ENCODE measurements at regions not wholly inside any gene's neighbourhood (a gene's known extent, or its start where the extent isn't known, plus 50 kb on each side); places are given as distances from the start of the nearest gene placed in this dataset.

DNA sequence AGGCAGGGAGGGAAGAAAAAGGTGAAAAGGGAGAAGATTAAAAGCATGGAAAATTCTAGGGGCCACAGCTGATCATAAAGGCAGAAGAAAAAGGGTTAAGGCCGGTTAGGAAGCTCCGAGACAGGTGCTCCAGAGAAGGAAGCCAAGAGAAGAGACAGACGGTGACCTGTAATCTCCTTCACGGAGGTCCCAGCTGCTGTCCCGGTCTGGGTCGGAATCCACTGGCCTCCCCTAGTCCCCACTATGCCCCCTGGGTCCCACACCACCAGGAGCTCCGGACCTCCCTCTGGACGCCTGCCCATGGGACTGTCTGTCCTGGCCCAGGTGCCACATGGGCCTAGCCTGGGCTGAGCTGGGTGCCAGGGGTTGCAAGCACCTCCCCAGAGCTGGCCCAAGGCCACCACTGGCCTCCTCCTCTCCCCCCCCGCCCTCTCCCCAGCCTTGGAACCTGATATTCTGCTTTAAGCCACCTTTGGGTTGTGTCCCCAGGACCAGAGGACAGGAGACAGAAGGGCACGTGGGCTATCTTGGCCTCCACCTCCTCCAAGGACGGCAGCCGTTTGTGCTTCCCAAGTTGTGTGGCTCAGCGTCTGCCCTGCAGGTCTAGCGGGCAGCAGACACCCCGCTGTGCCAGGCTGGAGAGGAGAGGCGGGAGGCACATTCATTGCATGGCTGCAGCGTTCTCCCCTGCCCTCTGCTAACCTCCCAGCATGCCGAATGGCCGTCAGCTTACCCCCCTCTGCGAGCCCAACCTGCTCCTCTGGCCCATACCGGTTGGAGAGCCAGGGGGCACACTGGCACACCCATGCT, 102.4 kb downstream of the ENGASE start:
- Histone ChIP-seq H3K4me2 (no peak overlapping the region), H3K9me3 (no peaks in the 10 kb centered on the region), H3K4me3 (no peak overlapping the region), H3K4me1 (peaks cover 11% of the 10 kb centered on the region; the same call in 1 of the 3 replicates), H3K27ac (no peak overlapping the region)
- no peak for DNase-seq (ENCODE audit: low read depth in 1 of 2, low spot score in 1 of 2)
- CTCF ChIA-PET = interaction anchor here (0.9 to 13.2 kb wide), 5 partner anchors 11 to 215 kb away, joined by 3 to 125 read pairs (median 10); no protein-coding TSS in a partner anchor
- FAIRE-seq = no peak
- POLR2A ChIA-PET = no interaction called here
- no peak for TF ChIP-seq MAZ (IDR thresholded peaks at IDR 0.05; ENCODE audit: borderline replicate concordance, low read depth, low read length)
- no peak for TF ChIP-seq SREBF2 (IDR thresholded peaks at IDR 0.05)
- TF ChIP-seq GATA3 (IDR thresholded peaks at IDR 0.05; ENCODE audit: borderline replicate concordance) = no peak
- TF ChIP-seq, protein P1, sequence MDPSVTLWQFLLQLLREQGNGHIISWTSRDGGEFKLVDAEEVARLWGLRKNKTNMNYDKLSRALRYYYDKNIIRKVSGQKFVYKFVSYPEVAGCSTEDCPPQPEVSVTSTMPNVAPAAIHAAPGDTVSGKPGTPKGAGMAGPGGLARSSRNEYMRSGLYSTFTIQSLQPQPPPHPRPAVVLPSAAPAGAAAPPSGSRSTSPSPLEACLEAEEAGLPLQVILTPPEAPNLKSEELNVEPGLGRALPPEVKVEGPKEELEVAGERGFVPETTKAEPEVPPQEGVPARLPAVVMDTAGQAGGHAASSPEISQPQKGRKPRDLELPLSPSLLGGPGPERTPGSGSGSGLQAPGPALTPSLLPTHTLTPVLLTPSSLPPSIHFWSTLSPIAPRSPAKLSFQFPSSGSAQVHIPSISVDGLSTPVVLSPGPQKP (IDR thresholded peaks at IDR 0.05; ENCODE audit: low read depth, low read length) = no peak
- no peak for TF ChIP-seq JUN (IDR thresholded peaks at IDR 0.05)
- TF ChIP-seq MAFK (IDR thresholded peaks at IDR 0.05; ENCODE audit: partially characterized antibody) = no peak
- no peak for TF ChIP-seq SMC3 (IDR thresholded peaks at IDR 0.05)
- no peak for TF ChIP-seq NPAS2 (CRISPR knock-in tag; IDR thresholded peaks at IDR 0.05; ENCODE audit: borderline replicate concordance)
- TF ChIP-seq POLR2A (IDR thresholded peaks at IDR 0.05; ENCODE audit: low read length) = no peak
- TF ChIP-seq TFCP2L1 (CRISPR knock-in tag; IDR thresholded peaks at IDR 0.05) = no peak
- TF ChIP-seq, protein P2, sequence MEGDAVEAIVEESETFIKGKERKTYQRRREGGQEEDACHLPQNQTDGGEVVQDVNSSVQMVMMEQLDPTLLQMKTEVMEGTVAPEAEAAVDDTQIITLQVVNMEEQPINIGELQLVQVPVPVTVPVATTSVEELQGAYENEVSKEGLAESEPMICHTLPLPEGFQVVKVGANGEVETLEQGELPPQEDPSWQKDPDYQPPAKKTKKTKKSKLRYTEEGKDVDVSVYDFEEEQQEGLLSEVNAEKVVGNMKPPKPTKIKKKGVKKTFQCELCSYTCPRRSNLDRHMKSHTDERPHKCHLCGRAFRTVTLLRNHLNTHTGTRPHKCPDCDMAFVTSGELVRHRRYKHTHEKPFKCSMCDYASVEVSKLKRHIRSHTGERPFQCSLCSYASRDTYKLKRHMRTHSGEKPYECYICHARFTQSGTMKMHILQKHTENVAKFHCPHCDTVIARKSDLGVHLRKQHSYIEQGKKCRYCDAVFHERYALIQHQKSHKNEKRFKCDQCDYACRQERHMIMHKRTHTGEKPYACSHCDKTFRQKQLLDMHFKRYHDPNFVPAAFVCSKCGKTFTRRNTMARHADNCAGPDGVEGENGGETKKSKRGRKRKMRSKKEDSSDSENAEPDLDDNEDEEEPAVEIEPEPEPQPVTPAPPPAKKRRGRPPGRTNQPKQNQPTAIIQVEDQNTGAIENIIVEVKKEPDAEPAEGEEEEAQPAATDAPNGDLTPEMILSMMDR (IDR thresholded peaks at IDR 0.05) = no peak
- TF ChIP-seq CHD4 (IDR thresholded peaks at IDR 0.05; ENCODE audit: borderline replicate concordance) = no peak
- no peak for TF ChIP-seq RARB (CRISPR knock-in tag; IDR thresholded peaks at IDR 0.05)
- TF ChIP-seq, protein P3, sequence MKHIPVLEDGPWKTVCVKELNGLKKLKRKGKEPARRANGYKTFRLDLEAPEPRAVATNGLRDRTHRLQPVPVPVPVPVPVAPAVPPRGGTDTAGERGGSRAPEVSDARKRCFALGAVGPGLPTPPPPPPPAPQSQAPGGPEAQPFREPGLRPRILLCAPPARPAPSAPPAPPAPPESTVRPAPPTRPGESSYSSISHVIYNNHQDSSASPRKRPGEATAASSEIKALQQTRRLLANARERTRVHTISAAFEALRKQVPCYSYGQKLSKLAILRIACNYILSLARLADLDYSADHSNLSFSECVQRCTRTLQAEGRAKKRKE (CRISPR knock-in tag; IDR thresholded peaks at IDR 0.05; ENCODE audit: low read depth) = no peak
- no peak for TF ChIP-seq ZC3H11A (IDR thresholded peaks at IDR 0.05)
- TF ChIP-seq, protein P4, sequence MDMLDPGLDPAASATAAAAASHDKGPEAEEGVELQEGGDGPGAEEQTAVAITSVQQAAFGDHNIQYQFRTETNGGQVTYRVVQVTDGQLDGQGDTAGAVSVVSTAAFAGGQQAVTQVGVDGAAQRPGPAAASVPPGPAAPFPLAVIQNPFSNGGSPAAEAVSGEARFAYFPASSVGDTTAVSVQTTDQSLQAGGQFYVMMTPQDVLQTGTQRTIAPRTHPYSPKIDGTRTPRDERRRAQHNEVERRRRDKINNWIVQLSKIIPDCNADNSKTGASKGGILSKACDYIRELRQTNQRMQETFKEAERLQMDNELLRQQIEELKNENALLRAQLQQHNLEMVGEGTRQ (IDR thresholded peaks at IDR 0.05) = no peak
- no peak for TF ChIP-seq PBX3 (IDR thresholded peaks at IDR 0.05)
- no peak for TF ChIP-seq RNF2 (IDR thresholded peaks at IDR 0.05; ENCODE audit: borderline replicate concordance, low read depth)
- ATAC-seq = no peak; a peak in 1 of 6 replicates
- 73% methylated on average over 20 of the region's 21 CpGs for WGBS (ENCODE audit: missing lambda C conversion rate)

All from A549 (cell line).